HCT116 (cell line): ENCODE measurements at regions not wholly inside any gene's neighbourhood (a gene's known extent, or its start where the extent isn't known, plus 50 kb on each side); places are given as distances from the start of the nearest gene placed in this dataset.

Experiments
- ATAC-seq: fragments of 200-7000 bp; cut with Tn5 transposase; 2 replicates; pipeline ENCODE4 v1.9.1; 2020; ENCODE audit warnings: mild to moderate bottlenecking, moderate library complexity
- BruUV-seq: library from RNA; stranded (reverse); fragments of 400-500 nt; replicated peaks from 2 replicates; lab custom pipeline; 2021; lab: Mats Ljungman, UMichigan
- CTCF ChIA-PET: fragments of 300-600 bp; sonication (Branson Sonifier 250); formaldehyde crosslinking; loops from one replicate; lab custom pipeline; 2021; ENCODE audit warnings: antibody characterized with exemption; lab: Charles Lee
- POLR2A ChIA-PET: fragments of 300-600, 350-600 bp; sonication (Branson Sonifier 250); formaldehyde crosslinking; loops from one replicate; lab custom pipeline; 2021; ENCODE audit warnings: antibody characterized with exemption; lab: Charles Lee
- RAD21 ChIA-PET, 2 experiments: fragments of 300-600 bp; sonication (Branson Sonifier 250); formaldehyde crosslinking; loops; one replicate each; lab custom pipeline; 2023; ENCODE audit warnings: low total read pairs in 2 of 2; ENCODE audit not compliant: uncharacterized antibody in 2 of 2, unreplicated experiment in 2 of 2, low non-redundant PET in 1 of 2; lab: Charles Lee
- DNase-seq: peaks from one replicate; pipeline ENCODE4 v3.0.0-alpha.2; 2010; ENCODE audit warnings: low read depth, low spot score
- H2AFZ ChIP-seq: fragments of 200-600 bp; shearing (Covaris generic), sonication (generic); 2 replicates; pipeline ENCODE4 v1.6.1; 2017; ENCODE audit warnings: low read depth, mixed run types, mixed read lengths, antibody characterized with exemption, low read length; ENCODE audit not compliant: poor library complexity, severe bottlenecking
- H3K27ac ChIP-seq: 2 replicates; pipeline ENCODE4 v1.5.1; 2012; ENCODE audit warnings: low read depth, low read length
- H3K27me3 ChIP-seq: fragments of 200-600 bp; sonication (generic); 2 replicates; pipeline ENCODE4 v1.6.1; 2016; ENCODE audit warnings: mixed run types, low read length, mixed read lengths; ENCODE audit not compliant: insufficient read depth
- H3K36me3 ChIP-seq, 2 experiments: fragments of 200-500 bp in 1 of 2; fragments of 200-600 bp in 1 of 2; sonication (Bioruptor generic) in 1 of 2; sonication (generic) in 1 of 2; 2 replicates each; pipeline versions ENCODE4 v1.5.1 to v1.6.1; 2014 to 2016; ENCODE audit warnings: low read length in 2 of 2, inconsistent platforms in 1 of 2, mixed read lengths in 1 of 2, mixed run types in 1 of 2; ENCODE audit not compliant: insufficient read depth in 2 of 2, control insufficient read depth in 1 of 2
- H3K4me1 ChIP-seq, 2 experiments: fragments of 200-600 bp in 1 of 2; sonication (generic) in 1 of 2; 2 replicates each; pipeline versions ENCODE4 v1.5.1 to v1.6.1; 2012 to 2017; ENCODE audit warnings: low read length in 2 of 2, inconsistent platforms in 1 of 2, mild to moderate bottlenecking in 1 of 2, mixed read lengths in 1 of 2, mixed run types in 1 of 2, moderate library complexity in 1 of 2; ENCODE audit not compliant: insufficient read depth in 2 of 2, control insufficient read depth in 1 of 2
- H3K4me2 ChIP-seq: fragments of 200-600 bp; sonication (generic); 2 replicates; pipeline ENCODE4 v1.6.1; 2017; ENCODE audit warnings: mixed run types, low read length, mixed read lengths
- H3K4me3 ChIP-seq, 2 experiments: fragments of 200-600 bp in 1 of 2; sonication (generic) in 1 of 2; replicated peaks in 1 of 2; 2 replicates each; pipeline ENCODE4 v1.5.1; 2011 to 2016; ENCODE audit warnings: low read length in 2 of 2, control low read depth in 1 of 2, low read depth in 1 of 2, mild to moderate bottlenecking in 1 of 2, mixed read lengths in 1 of 2, mixed run types in 1 of 2
- H3K79me2 ChIP-seq: fragments of 200-600 bp; sonication (generic); 2 replicates; pipeline ENCODE4 v1.6.1; 2017; ENCODE audit warnings: mild to moderate bottlenecking, mixed run types, low read length, moderate library complexity, mixed read lengths; ENCODE audit not compliant: insufficient read depth
- H3K9ac ChIP-seq: fragments of 200-600 bp; sonication (generic); 2 replicates; pipeline ENCODE4 v1.6.1; 2016; ENCODE audit warnings: low read length, mixed read lengths
- H3K9me2 ChIP-seq: fragments of 200-600 bp; sonication (generic), shearing (Covaris generic); 2 replicates; pipeline ENCODE4 v1.6.1; 2017; ENCODE audit warnings: mixed run types, mild to moderate bottlenecking, moderate library complexity; ENCODE audit not compliant: insufficient read depth
- H3K9me3 ChIP-seq, 2 experiments: fragments of 200-500 bp in 1 of 2; fragments of 200-600 bp in 1 of 2; sonication (Bioruptor generic) in 1 of 2; sonication (generic) in 1 of 2; 2 replicates each; pipeline ENCODE4 v1.6.1; 2014 to 2017; ENCODE audit warnings: low read length in 2 of 2, mixed read lengths in 2 of 2, inconsistent platforms in 1 of 2, low read depth in 1 of 2, mild to moderate bottlenecking in 1 of 2, mixed run types in 1 of 2, moderate library complexity in 1 of 2; ENCODE audit not compliant: control insufficient read depth in 1 of 2, insufficient read depth in 1 of 2
- H4K20me1 ChIP-seq: fragments of 200-600 bp; sonication (generic), shearing (Covaris generic); 2 replicates; pipeline ENCODE4 v1.6.1; 2017; ENCODE audit warnings: mixed run types, mild to moderate bottlenecking, moderate library complexity; ENCODE audit not compliant: insufficient read depth
- CBX3 ChIP-seq: IDR thresholded peaks from 2 replicates; pipeline ENCODE4 v1.6.1; 2012; ENCODE audit warnings: low read depth
- EZH2 ChIP-seq: fragments of 200-600 bp; sonication (generic); IDR thresholded peaks from 2 replicates; pipeline ENCODE4 v1.6.1; 2017; ENCODE audit warnings: antibody characterized with exemption, mixed run types
- FOSL1 ChIP-seq: IDR thresholded peaks from 2 replicates; pipeline ENCODE4 v1.6.1; 2012; ENCODE audit warnings: low read depth
- POLR2A ChIP-seq: IDR thresholded peaks from 2 replicates; pipeline ENCODE4 v1.7.0; 2011; ENCODE audit warnings: borderline replicate concordance; ENCODE audit not compliant: insufficient read depth, insufficient read length; ENCODE audit errors: extremely low read depth
- POLR2AphosphoS5 ChIP-seq: IDR thresholded peaks from 2 replicates; pipeline ENCODE4 v1.6.1; 2011; ENCODE audit warnings: mild to moderate bottlenecking, low read depth, low read length, moderate library complexity
- RAD21 ChIP-seq: IDR thresholded peaks from 2 replicates; pipeline ENCODE4 v1.6.1; 2012; ENCODE audit warnings: low read depth, mild to moderate bottlenecking
- SRF ChIP-seq: IDR thresholded peaks from 2 replicates; pipeline ENCODE4 v1.6.1; 2012; ENCODE audit warnings: low read depth
- YY1 ChIP-seq: IDR thresholded peaks from 2 replicates; pipeline ENCODE4 v1.6.1; 2011; ENCODE audit warnings: low read length, low read depth, moderate library complexity, mild to moderate bottlenecking; ENCODE audit not compliant: insufficient replicate concordance; ENCODE audit errors: extremely low read depth
- ZBTB33 ChIP-seq: IDR thresholded peaks from 2 replicates; pipeline ENCODE4 v1.6.1; 2011; ENCODE audit warnings: mild to moderate bottlenecking, low read length, moderate library complexity; ENCODE audit not compliant: insufficient replicate concordance; ENCODE audit errors: extremely low read depth
- ZFX ChIP-seq: fragments of 450-650 bp; IDR thresholded peaks from 2 replicates; pipeline ENCODE4 v1.6.1; 2017
- ZNF274 ChIP-seq: fragments of 200-500 bp; sonication (Bioruptor generic); IDR thresholded peaks from 2 replicates; pipeline ENCODE4 v1.6.1; 2014; ENCODE audit warnings: mild to moderate bottlenecking, low read depth, low read length, inconsistent platforms
- intact Hi-C: fragments of 100-400 bp; cut with micrococcal nuclease; formaldehyde crosslinking; loops from 2 replicates; pipeline ENCODE4 v1.10.0; 2022
- TF ChIP-seq, protein P1 (sequence below): IDR thresholded peaks from 2 replicates; pipeline ENCODE4 v1.6.1; 2012; ENCODE audit warnings: low read depth
- TF ChIP-seq, protein P2 (sequence below), 3 experiments: fragments of 200-600 bp in 1 of 3; sonication (generic) in 1 of 3; IDR thresholded peaks in 2 of 3; conservative IDR thresholded peaks in 1 of 3; 2 replicates each; pipeline ENCODE4 v1.5.1; 2012 to 2017; ENCODE audit warnings: low read depth in 2 of 3, low read length in 2 of 3, antibody characterized with exemption in 1 of 3, borderline replicate concordance in 1 of 3, control low read depth in 1 of 3, mild to moderate bottlenecking in 1 of 3, mixed read lengths in 1 of 3, mixed run types in 1 of 3, moderate library complexity in 1 of 3; ENCODE audit not compliant: insufficient read depth in 1 of 3
- TF ChIP-seq, protein P3 (sequence below): IDR thresholded peaks from 2 replicates; pipeline ENCODE4 v1.6.1; 2012

- Histone ChIP-seq H3K9me3 (no peaks in the 10 kb centered on the region), H3K36me3 (no peaks in the 10 kb centered on the region), H4K20me1 (no peaks in the 10 kb centered on the region), H3K27me3 (peaks cover 23% of the 10 kb centered on the region), H3K4me1 (no peaks in the 10 kb centered on the region), H3K79me2 (no peaks in the 10 kb centered on the region), H3K9me2 (no peaks in the 10 kb centered on the region), H2AFZ (no peak overlapping the region), H3K27ac (no peak overlapping the region), H3K9ac (no peak overlapping the region), H3K4me3 (no peak overlapping the region), H3K4me2 (no peak overlapping the region)
- intact Hi-C loops: no loop called here
- ATAC-seq (no peak), DNase-seq (no peak)
- POLR2A ChIA-PET: no interaction called here
- CTCF ChIA-PET: no interaction called here
- no TSS peak for BruUV-seq
- RAD21 ChIA-PET: no interaction called here
- TF ChIP-seq, protein P1, sequence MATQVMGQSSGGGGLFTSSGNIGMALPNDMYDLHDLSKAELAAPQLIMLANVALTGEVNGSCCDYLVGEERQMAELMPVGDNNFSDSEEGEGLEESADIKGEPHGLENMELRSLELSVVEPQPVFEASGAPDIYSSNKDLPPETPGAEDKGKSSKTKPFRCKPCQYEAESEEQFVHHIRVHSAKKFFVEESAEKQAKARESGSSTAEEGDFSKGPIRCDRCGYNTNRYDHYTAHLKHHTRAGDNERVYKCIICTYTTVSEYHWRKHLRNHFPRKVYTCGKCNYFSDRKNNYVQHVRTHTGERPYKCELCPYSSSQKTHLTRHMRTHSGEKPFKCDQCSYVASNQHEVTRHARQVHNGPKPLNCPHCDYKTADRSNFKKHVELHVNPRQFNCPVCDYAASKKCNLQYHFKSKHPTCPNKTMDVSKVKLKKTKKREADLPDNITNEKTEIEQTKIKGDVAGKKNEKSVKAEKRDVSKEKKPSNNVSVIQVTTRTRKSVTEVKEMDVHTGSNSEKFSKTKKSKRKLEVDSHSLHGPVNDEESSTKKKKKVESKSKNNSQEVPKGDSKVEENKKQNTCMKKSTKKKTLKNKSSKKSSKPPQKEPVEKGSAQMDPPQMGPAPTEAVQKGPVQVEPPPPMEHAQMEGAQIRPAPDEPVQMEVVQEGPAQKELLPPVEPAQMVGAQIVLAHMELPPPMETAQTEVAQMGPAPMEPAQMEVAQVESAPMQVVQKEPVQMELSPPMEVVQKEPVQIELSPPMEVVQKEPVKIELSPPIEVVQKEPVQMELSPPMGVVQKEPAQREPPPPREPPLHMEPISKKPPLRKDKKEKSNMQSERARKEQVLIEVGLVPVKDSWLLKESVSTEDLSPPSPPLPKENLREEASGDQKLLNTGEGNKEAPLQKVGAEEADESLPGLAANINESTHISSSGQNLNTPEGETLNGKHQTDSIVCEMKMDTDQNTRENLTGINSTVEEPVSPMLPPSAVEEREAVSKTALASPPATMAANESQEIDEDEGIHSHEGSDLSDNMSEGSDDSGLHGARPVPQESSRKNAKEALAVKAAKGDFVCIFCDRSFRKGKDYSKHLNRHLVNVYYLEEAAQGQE: no peak
- TF ChIP-seq POLR2AphosphoS5 (no peak), ZFX (no peak), RAD21 (no peak), ZNF274 (no peak), YY1 (no peak), EZH2 (no peak), FOSL1 (no peak), SRF (no peak), POLR2A (no peak), CBX3 (no peak), ZBTB33 (no peak)
- TF ChIP-seq, protein P2, sequence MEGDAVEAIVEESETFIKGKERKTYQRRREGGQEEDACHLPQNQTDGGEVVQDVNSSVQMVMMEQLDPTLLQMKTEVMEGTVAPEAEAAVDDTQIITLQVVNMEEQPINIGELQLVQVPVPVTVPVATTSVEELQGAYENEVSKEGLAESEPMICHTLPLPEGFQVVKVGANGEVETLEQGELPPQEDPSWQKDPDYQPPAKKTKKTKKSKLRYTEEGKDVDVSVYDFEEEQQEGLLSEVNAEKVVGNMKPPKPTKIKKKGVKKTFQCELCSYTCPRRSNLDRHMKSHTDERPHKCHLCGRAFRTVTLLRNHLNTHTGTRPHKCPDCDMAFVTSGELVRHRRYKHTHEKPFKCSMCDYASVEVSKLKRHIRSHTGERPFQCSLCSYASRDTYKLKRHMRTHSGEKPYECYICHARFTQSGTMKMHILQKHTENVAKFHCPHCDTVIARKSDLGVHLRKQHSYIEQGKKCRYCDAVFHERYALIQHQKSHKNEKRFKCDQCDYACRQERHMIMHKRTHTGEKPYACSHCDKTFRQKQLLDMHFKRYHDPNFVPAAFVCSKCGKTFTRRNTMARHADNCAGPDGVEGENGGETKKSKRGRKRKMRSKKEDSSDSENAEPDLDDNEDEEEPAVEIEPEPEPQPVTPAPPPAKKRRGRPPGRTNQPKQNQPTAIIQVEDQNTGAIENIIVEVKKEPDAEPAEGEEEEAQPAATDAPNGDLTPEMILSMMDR (IDR thresholded peaks at IDR 0.05 in 2 of 3, conservative IDR thresholded peaks at IDR 0.05 in 1 of 3; ENCODE audit: borderline replicate concordance in 1 of 3, insufficient read depth in 1 of 3, low read depth in 2 of 3, low read length in 2 of 3): no peak
- TF ChIP-seq, protein P3, sequence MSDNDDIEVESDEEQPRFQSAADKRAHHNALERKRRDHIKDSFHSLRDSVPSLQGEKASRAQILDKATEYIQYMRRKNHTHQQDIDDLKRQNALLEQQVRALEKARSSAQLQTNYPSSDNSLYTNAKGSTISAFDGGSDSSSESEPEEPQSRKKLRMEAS: no peak
Measured at GRCh38 chr9:68627594-68627993, 77.4 kb upstream of the PIP5K1B start.
